ENCODE measurements at regions not wholly inside any gene's neighbourhood (a gene's known extent, or its start where the extent isn't known, plus 50 kb on each side); places are given as distances from the start of the nearest gene placed in this dataset.

GRCh38 chr12:24632466-24632865 lies 316.4 kb downstream of the BCAT1 start:
- TF ChIP-seq ZNF444 (CRISPR knock-in tag; IDR thresholded peaks at IDR 0.05) (no peak), CTCF (IDR thresholded peaks at IDR 0.05 in 2 of 3, conservative IDR thresholded peaks at IDR 0.05 in 1 of 3; ENCODE audit: insufficient read depth in 2 of 3, low read depth in 1 of 3, low read length in 3 of 3) (no peak), EZH2 (IDR thresholded peaks at IDR 0.05; ENCODE audit: borderline replicate concordance, low read depth, low read length) (no peak)
